ENCODE measurements at regions not wholly inside any gene's neighbourhood (a gene's known extent, or its start where the extent isn't known, plus 50 kb on each side); places are given as distances from the start of the nearest gene placed in this dataset.

DNA sequence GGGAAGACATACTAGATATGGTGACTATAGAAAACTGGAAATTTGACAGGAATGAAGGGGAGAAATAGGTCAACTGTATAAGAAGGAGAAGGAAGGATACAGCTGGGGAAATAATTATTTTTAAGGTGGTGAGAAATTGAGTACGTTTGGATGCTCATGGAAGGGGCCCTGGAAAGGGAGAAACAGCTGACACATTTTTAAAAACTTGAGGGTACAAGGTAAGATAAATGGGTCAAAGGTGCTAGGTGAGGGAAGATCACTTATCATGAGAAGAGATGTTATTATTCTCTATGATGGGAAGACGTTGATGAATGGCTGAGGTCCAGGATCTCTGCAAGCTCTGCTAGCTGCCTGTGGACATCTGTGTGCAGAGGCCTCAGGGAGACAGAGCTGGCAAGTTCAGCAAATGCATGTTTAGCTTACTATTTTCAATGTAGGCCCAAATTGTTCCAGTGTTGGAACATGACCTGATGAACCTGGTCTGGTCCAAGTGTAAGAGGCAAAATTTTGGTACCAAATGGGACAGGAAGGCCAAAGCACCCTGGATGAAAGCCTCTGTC lies 181.7 kb downstream of the MTRR start:
- no peak for ATAC-seq

DNA sequence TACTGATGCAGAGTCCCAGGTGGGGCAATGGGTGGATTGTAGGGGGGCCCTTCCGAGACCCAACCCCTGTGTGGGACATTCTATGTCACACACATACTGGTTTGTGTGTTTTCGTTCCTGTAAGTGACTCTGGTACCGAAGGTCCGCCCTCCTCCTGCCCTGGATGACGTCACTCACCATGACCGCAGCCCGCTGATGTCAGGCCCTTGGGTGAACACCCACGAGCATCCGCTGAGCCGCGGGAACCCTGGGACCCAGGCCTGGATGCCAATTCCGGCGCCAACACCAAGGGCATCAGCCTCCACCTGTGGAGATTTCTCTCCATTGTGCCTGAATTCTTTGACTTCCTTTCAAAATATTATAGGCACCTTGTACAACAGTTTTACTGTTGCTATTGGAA lies 184.3 kb downstream of the MTRR start:
- ATAC-seq, result no peak

DNA sequence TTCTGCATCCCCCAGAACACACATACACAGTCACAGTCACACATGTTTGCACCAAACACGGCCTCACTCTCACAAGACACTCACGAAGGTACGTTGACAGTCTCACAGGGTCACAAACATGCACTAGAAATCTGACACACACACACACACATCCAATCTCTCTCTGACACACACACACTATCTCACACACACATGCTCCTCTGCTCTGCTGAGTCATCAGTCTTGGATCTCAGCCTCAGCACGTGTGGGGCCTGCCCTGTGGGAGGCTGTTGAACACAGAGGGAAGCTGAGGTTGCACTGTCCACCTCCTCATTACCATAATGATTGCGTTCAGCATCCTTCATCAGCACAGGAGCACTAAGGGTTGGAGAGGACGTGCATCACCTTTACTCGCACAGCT lies 188.8 kb downstream of the MTRR start:
- no peak for ATAC-seq

DNA sequence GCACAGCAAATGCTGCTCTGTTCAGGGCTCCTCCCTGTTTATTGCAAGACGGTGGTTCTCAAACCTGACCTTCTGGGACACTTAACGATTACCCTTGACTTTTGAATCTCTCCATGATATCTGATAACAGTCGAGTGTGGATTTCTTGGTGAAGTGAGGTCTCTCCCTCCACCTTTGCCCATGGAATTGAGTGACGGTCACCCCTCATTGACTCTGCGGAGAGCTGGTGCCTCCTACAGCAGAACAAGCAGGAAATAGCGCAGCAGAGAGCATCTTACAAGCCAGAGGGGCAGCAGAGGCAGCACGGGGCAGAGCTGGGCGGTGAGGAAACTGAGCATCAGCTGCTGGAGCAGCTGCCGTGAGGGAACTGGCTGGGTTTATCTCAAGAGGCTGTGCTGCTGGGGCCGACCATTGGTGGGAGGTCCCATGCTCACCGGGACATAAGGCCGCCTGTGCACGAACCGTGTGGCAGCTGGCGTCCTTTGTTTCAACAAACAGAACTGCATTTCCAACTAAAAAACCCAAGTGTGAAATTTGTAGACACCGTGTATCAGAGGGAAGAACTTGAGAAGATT lies 189.8 kb downstream of the MTRR start:
- no peak for ATAC-seq

DNA sequence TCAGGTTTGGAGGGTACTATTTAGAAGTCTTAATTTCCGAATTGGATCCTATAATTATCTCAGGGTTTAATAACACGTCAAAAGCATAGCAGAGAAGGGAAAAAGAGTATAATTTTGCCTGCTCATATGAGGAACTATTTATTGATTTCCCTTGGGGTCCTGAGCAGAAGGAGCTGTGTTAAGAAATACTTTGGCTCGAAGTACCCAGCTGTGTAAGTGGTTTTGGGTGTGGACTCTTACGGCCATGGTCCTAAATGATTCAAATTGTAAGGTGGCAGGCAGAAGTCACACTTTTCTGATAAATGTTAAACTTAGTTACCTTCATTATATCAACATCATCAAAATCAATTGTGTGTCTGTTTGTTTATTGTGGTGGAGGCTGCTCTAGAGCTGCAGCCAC lies 190.4 kb downstream of the MTRR start:
- ATAC-seq, result no peak

DNA sequence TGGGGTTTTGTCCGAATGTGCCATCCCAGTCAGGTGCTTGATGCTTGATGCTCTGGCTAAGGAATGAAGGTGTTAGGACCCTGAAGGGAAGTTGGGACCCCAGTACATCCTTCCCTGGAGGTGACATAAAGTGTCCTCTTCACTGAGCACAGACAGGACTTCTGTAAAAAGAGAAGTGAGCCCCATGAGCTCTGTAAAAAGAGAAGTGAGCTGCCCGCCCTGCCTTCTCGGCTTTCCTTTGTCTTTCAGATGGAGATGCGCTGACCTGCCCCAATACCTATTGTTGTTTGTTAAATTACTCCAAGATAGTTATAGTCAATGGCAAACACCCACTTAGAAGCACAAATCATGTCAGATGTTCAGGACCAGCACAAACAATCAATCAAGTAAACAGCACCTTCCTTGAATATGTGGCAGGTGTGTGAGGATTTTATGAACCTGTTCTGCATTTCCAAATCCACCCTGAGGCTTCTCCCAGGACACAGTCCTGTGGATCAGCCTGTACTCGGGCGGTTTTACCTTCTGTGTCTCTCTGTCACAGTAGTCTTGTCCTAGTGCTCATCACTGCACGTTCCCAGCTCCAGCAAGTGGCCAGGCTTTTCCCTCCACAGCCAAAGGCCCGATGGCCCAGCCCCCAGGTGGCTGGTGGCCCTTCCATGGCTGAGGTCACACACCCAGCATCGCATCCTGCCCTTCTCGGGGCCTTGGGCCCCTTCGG lies 191.4 kb downstream of the MTRR start:
- ATAC-seq, result no peak

DNA sequence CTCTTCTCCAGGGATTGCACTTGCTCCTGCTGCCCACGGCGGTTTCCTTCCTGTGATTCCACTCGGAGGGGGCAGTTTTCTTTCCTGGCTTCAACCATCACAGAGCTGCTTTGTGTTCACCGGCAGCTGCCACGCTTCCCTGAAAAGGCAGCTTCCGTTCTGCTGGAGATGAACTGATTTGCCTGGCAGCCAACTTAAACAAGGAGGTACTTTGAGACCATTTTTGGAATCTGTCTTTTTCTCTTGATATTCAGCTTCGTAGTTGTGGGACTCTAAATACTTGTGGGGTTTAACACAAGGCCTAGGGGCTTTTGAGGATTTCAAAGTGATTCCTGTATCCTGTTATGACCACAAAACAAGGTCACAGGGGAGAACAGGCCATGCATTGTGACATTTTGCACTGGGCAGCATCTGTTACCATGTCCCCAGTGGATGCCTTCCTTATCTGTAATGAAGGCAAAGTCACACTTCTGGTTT lies 192.0 kb downstream of the MTRR start:
- ATAC-seq, result no peak

DNA sequence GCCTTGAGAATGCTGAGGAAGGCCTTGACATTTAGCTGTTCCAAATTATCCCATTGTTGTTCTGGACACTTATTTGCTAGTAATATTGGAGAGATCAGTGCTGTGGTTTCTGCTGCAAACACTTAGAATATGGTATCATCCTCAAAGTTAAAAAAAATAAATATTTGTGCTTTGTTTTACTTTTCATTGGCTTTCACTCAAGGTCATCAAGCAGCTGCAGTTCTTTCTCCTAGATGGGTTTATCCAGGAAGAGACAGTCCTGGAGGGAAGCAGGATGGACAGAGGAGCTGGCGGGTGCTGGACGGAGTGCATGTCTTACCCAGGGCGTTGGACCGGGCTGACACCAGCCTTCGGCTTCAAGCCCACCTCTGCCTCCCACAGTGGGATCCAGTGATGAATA lies 193.6 kb downstream of the MTRR start:
- no peak for ATAC-seq

DNA sequence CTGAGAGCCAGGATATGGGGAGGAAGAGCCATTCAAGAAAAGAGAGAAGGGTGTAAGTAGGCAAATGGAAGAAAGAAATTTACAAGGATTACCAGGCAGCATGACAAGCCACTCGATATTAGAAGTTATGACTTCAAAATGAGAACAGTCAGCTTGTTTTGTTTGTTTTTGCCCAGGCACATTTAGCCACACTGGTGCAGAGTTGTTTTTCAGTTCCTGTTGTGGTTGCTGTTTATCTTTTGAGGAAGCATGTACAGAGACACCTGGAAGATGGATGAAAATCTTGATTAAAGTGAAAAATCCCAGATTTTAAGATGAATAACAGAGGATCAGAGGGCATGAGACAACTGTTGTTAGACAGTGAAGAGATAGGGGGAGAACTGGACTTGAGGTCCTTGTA lies 199.1 kb downstream of the MTRR start:
- ATAC-seq, result no peak

DNA sequence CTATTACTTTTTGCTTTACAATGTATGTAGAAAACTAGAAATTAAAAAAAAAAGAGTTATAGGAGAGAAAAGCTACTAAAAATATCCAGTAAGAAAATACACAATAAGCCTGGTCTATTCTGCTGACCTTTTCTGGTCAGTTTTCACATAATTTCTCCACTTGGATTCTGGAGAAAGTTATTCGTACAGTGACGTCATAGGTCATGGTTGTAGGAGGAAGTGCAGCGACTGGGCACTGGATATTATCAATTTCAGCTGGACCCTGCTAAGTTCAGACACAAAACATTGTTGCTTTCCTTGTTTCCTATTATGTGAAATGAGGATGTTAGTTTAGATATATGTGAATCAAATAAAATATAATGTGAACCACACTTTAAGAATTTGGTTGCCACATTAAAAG lies 201.2 kb downstream of the MTRR start:
- ATAC-seq, result no peak

DNA sequence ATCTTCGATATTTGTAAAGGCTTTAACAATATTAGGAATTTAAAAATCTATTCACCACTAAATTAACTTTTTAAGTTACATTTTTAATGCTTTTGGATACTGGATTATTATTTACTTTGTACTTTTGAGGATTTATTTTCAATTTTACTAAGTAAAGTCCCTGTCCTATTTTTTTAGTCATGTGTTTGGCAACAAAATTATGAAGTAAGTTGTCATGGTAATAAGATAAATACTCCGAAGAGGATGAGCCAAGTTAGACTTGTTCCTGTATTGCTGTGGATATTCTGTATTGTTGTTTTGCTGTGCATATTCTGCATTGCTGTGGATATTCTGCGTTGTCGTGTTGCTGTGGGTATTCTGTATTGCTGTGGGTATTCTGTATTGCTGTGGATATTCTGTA lies 210.1 kb downstream of the MTRR start:
- ATAC-seq, result no peak

DNA sequence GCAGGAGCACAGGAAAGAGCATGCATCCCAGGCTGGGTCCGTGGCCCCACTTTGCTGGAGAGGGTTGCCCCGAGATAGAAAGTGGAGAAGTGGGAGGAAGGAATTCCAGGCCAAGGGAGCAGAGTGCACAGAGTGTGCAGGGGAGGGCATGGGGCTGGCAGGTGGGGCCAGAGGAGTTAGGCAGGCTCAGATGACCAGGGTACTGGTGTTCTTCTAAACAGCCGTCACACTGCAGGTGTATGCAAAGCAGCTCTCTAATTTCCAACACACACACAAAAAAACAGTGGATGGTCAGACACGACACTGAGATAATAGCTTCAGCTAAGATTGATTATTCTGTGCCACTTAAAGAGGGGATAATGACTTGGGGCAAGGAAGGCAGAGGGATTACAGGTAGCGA lies 212.2 kb downstream of the MTRR start:
- ATAC-seq, result no peak

DNA sequence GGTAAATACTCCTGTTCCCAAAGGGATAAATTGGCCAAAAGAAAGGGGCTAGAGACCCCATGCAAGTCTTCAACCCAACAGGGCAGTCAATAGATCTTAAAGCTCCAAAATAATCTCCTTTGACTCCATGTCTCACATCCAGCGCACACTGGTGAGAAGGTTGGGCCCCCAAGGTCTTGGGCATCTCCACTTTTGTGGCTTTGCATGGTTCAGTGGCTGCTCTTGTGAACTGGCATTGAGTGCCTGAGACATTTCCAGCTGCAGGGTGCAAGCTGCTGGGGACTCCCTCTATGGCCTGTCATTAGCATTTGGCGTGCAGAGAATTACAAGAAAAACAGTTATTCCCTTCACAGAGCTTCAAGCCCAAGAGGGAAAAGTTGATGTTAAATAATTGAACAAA lies 224.7 kb downstream of the MTRR start:
- ATAC-seq, result no peak

DNA sequence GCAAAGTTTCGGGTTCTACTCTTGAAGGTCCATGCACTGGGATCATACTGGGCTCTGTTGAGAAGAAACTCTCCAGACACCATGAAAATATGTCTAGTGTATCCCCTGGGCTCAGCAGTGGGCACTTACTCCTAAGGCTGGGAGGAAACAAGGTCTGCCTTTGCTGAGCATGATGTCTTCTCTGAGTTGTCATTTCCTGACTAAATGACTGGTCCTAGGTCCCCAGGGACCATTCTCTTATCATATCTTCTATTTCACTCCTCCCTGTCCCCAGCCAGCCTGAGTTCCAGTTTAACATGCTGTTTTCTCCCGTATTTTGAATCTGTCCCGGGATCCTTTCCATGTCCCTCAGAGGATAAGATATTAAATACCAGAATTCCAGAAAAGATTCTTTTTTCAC lies 225.4 kb downstream of the MTRR start:
- no peak for ATAC-seq

DNA sequence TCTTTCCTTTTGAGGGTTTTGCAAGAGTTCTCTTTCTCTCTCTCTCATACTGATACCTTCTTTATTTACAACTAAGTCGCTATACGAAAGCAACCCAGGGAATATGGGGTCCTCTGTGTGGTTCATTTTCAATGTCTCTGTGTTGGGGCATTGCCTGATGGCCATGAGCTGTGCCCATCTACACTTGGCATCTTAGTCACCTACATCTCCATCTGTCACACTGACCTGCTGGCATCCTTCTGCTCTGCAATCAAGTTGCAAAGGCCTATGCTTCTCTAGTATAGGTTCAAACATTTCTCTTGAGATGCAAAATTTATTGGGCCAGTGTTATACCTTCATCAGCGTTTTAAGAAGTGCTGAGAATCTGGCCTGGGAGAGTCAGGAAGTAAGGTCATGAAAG lies 228.2 kb downstream of the MTRR start:
- ATAC-seq, result no peak

DNA sequence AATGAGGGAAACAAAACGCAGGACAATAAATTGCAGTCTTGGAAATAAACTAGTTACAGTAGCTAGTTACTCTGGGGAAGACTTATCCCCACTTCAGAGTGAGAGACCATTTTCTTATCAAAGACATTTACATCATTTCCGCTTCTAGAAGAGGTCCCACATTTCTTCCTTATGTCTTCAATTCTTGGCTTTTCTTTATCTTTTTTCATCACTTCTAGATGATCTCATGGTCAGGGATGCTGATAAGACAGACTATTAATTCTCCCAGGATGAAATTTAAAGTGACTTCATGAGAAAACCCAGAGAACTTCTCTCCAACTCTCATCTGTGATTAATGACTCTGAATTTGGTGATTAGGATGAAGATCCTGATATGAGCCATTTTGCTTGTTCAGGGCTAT lies 229.1 kb downstream of the MTRR start:
- no peak for ATAC-seq

DNA sequence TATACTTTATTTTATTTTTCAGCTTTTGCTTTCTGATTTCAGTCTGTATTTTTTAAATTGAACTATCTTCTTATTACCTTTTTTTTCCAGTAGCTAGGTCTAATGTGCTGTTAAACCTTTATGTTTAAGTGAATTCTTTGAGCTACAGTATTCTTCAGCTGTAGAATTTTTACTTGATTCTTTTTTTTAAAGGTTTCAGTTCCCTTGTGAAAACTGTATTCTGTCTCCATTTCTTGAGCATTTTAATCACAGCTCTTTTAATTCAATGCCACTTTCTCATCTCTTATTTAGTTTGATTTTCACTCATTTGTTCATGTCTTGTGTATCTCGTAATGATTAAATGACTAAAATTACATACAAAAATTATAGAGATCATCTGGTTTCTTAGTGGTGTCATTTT lies 233.8 kb downstream of the MTRR start:
- no peak for ATAC-seq

DNA sequence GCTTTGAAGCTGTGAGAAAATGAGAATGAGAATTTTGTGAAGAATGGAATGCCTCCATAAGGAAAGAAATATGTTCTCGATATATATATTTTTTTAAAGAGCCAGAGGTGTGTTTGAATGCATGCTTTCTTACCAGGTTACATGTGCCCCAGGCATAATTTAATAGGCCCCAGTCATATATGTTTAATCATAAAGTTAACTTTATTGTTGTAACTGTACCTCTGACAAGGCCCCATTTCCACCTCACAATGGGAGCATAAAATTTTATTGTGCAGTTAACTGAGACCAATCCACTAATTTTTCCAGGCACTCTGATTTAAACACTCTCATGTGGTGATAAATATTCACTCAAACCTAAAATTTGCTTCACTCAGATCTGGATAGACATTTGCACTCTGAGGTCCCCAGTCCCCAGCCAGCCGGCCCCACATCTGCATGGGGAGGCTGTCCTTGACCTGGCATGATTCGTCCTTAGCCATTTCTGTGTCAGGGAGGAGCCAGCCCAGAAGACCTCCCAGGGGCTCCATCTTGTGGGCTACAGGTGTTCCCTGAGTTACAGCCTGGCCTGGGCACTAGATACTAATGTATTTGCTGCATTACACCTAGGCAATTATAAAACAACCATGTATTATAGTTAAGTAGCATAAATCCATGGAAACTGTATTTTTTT lies 245.8 kb downstream of the MTRR start:
- ATAC-seq, result no peak

DNA sequence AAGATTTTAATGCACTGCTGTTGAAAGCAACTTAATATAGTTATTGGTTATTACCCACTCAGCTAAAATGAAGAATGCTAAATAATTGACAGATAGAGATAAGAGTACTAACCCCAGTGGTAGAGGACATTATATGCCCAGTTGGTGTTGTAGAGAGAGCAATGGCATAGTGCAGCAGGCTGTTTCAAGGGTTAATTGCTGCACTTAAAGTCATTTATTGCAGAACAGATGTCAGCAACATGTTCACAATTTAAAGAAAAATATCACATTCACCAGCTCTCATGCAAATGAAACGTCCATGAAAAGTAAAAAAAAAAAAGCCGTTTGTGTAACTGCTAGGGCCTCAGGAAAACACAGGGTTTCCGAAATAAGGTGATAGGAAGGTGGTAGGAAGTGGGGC lies 254.6 kb downstream of the MTRR start:
- no peak for ATAC-seq

DNA sequence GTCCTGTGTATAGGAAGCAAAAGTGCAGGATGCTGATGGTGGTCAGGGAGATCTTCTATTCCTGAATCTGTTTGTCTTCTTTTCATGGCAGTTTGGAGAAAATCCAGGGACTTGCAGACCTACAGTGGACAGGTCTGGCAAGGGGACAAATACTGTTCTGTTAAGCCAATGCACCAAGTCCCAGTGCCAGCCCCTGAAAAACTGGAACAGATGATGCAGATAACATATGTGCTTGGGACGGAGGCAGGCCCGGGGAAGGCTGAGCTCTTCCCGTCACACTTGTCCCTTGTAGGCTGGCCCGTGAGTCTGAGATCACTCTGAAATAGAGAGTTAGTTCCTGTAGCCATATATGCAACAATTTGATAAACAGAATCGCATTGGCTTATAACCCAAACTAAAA lies 265.7 kb downstream of the MTRR start:
- ATAC-seq, result no peak

DNA sequence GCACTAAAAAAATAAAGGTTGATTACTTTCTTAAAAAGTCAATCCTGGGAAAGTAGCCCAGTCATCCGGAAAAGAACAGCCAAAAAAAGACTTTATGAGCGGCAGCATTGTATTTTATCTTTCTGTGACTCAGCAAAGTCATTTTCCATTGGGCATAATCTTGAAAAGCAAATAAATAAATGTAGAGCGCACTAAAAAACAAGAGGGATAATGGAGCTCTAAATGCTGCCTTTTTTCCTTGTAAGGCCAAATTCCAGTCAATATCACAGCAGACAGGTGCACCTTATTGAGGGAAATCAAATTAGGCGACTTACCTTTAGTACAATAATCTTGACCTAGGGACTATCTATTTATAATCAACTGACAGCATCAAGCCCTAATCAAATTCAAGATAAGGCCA lies 266.8 kb downstream of the MTRR start:
- no peak for ATAC-seq

DNA sequence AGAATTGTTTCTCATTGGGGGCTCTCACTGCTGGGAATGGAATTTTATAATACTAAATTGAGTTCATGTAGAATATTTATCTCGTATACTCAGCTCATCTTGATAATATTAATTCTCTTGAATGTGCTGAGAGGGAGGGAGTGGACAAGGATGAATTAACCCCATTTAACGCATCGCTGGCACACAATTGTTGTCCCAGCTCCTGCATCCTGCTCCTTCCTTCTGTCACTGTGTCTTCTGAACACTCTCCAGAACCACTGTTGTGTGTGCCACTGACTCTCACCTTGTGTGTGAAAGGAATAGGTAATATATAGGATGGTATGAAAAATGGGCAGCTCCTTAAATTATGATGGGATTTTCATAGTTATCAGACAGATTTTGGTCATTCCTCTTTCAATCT lies 267.3 kb downstream of the MTRR start:
- ATAC-seq, result no peak

DNA sequence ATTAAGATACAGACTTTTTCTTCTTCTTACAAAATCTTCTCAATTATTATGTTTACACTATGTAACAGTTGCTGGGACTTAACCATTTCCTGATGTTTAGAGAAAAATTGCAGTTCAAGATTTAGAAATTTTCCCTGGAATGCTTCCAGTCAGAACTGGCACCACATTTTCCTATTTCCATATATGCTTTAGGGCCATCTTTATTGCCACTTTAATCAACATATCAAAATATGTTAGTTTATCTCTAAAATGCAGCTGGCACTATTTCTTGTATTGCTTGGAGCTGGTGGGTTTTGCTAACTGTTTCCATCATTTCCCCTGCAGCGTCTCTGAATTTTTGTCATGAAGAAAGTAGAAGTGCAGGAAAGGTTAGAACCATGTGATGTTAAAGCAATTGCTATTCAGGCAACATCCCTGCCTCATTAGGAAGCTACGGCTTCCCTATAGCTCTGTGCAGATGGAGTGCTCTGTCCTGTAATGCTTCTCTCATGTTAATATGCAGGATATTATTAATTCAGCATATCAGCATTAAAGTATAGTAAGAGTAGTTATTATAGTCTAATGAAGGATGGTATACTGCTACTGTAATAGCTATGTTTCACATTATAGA lies 269.1 kb downstream of the MTRR start:
- no peak for ATAC-seq

DNA sequence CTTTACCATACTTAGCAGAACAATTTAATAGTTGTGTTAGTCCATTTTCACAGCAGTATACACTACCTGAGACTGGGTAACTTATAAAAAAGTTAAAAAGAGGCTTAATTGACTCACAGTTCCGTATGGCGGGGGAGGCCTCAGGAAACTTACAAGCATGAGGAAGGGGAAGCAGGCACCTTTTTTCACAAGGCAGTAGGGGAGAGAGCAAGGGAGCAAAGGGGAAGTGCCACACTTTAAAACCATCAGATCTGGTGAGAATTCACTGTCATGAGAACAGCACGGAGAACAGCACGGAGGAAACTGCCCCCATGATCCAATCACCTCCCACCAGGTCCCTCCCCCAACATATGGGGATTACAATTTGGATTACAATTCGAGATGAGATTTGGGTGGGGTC lies 269.9 kb downstream of the MTRR start:
- no peak for ATAC-seq
